Mesenchymal stem cell (in vitro differentiated cells and primary cell): ENCODE measurements at regions not wholly inside any gene's neighbourhood (a gene's known extent, or its start where the extent isn't known, plus 50 kb on each side); places are given as distances from the start of the nearest gene placed in this dataset.
"Not testable (repeated sequence)": the region's sequence is repeated elsewhere in the genome, so short reads cannot be mapped to it uniquely, and the experiment has no call there.

Experiments used
- DNase-seq: peaks from one replicate; pipeline ENCODE4 v3.0.0-alpha.2; 2013
- H2AFZ ChIP-seq: one replicate; pipeline ENCODE4 v1.6.1; 2013; ENCODE audit warnings: low read depth, mild to moderate bottlenecking, control low read depth, inconsistent platforms, low read length, moderate library complexity
- H2AK5ac ChIP-seq: 2 replicates; pipeline ENCODE4 v1.6.1; 2013; ENCODE audit warnings: low read length, moderate library complexity, mild to moderate bottlenecking, inconsistent platforms; ENCODE audit not compliant: severe bottlenecking
- H2BK120ac ChIP-seq: one replicate; pipeline ENCODE4 v1.6.1; 2013; ENCODE audit warnings: low read depth, mild to moderate bottlenecking, inconsistent platforms, low read length, moderate library complexity
- H2BK12ac ChIP-seq, 2 experiments: one replicate each; pipeline ENCODE4 v1.6.1; 2013; ENCODE audit warnings: inconsistent platforms in 2 of 2, low read length in 2 of 2, mild to moderate bottlenecking in 2 of 2, moderate library complexity in 2 of 2, control low read depth in 1 of 2
- H2BK15ac ChIP-seq: one replicate; pipeline ENCODE4 v1.6.1; 2013; ENCODE audit warnings: mild to moderate bottlenecking, low read depth, inconsistent platforms; ENCODE audit not compliant: poor library complexity, severe bottlenecking
- H2BK5ac ChIP-seq: 2 replicates; pipeline ENCODE4 v1.6.1; 2013; ENCODE audit warnings: low read depth, mild to moderate bottlenecking, low read length, control low read depth, inconsistent platforms; ENCODE audit not compliant: poor library complexity, severe bottlenecking
- H3K14ac ChIP-seq, 2 experiments: one replicate each; pipeline ENCODE4 v1.6.1; 2013; ENCODE audit warnings: inconsistent platforms in 2 of 2, low read length in 2 of 2, control low read depth in 1 of 2, mild to moderate bottlenecking in 1 of 2, moderate library complexity in 1 of 2
- H3K18ac ChIP-seq, 2 experiments: one replicate each; pipeline ENCODE4 v1.6.1; 2013; ENCODE audit warnings: inconsistent platforms in 2 of 2, low read length in 2 of 2, control low read depth in 1 of 2, low read depth in 1 of 2, mild to moderate bottlenecking in 1 of 2
- H3K23ac ChIP-seq, 2 experiments: one replicate each; pipeline ENCODE4 v1.6.1; 2013; ENCODE audit warnings: inconsistent platforms in 2 of 2, low read length in 2 of 2, mild to moderate bottlenecking in 2 of 2, moderate library complexity in 2 of 2, control low read depth in 1 of 2
- H3K27ac ChIP-seq: 2 replicates; pipeline ENCODE4 v1.5.1; 2013; ENCODE audit warnings: mild to moderate bottlenecking, moderate library complexity, low read length, control low read depth, inconsistent platforms; ENCODE audit not compliant: poor library complexity, severe bottlenecking
- H3K27me3 ChIP-seq, 2 experiments: 2 replicates each; pipeline versions ENCODE4 v1.6.1 to v1.7.0; 2013; ENCODE audit warnings: low read length in 2 of 2, mild to moderate bottlenecking in 2 of 2, moderate library complexity in 2 of 2, control low read depth in 1 of 2, inconsistent platforms in 1 of 2; ENCODE audit not compliant: control insufficient read depth in 1 of 2, insufficient read depth in 1 of 2
- H3K36me3 ChIP-seq, 2 experiments: 2 replicates each; pipeline versions ENCODE4 v1.6.1 to v1.7.0; 2013; ENCODE audit warnings: low read length in 2 of 2, control low read depth in 1 of 2, inconsistent platforms in 1 of 2, low read depth in 1 of 2, mild to moderate bottlenecking in 1 of 2; ENCODE audit not compliant: insufficient read depth in 2 of 2, control insufficient read depth in 1 of 2
- H3K4ac ChIP-seq, 2 experiments: one replicate each; pipeline ENCODE4 v1.6.1; 2013; ENCODE audit warnings: inconsistent platforms in 2 of 2, low read length in 2 of 2, mild to moderate bottlenecking in 2 of 2, moderate library complexity in 2 of 2, control low read depth in 1 of 2, low read depth in 1 of 2
- H3K4me1 ChIP-seq: 2 replicates; pipeline ENCODE4 v1.6.1; 2013; ENCODE audit warnings: low read depth, low read length, control low read depth; ENCODE audit not compliant: control insufficient read depth, insufficient read depth
- H3K4me2 ChIP-seq: 2 replicates; pipeline ENCODE4 v1.6.1; 2013; ENCODE audit warnings: low read length, mild to moderate bottlenecking, inconsistent platforms; ENCODE audit not compliant: poor library complexity, severe bottlenecking
- H3K4me3 ChIP-seq, 2 experiments: 2 replicates each; pipeline versions ENCODE4 v1.5.1 to v1.7.0; 2013; ENCODE audit warnings: low read length in 2 of 2, mild to moderate bottlenecking in 2 of 2, control low read depth in 1 of 2, low read depth in 1 of 2; ENCODE audit not compliant: insufficient read depth in 1 of 2
- H3K79me1 ChIP-seq: replicated peaks from 2 replicates; pipeline ENCODE4 v1.6.1; 2013; ENCODE audit warnings: mild to moderate bottlenecking, control low read depth, low read length, inconsistent platforms; ENCODE audit not compliant: poor library complexity, severe bottlenecking
- H3K9ac ChIP-seq: 2 replicates; pipeline ENCODE4 v1.7.0; 2013; ENCODE audit warnings: mild to moderate bottlenecking, low read length, moderate library complexity
- H3K9me3 ChIP-seq: 2 replicates; pipeline ENCODE4 v1.7.0; 2013; ENCODE audit warnings: mild to moderate bottlenecking, low read length; ENCODE audit not compliant: control insufficient read depth
- H4K8ac ChIP-seq: one replicate; pipeline ENCODE4 v1.6.1; 2013; ENCODE audit warnings: inconsistent platforms, mild to moderate bottlenecking, low read length, moderate library complexity
- H4K91ac ChIP-seq: one replicate; pipeline ENCODE4 v1.6.1; 2013; ENCODE audit warnings: mild to moderate bottlenecking, low read length, inconsistent platforms
- WGBS: methylation state at CpG from one replicate; pipeline ENCODE4 v1.1.7; 2013; ENCODE audit warnings: mixed read lengths; 5-methylcytosine and 5-hydroxymethylcytosine counted together

GRCh38 chr20:29411458-29411820 is 1846.0 kb upstream of the DEFB115 start:
- not testable (repeated sequence) for DNase-seq, H2BK120ac ChIP-seq, H3K79me1 ChIP-seq, H3K9me3 ChIP-seq, H3K4me1 ChIP-seq, H3K18ac ChIP-seq, H4K91ac ChIP-seq, H4K8ac ChIP-seq, H3K14ac ChIP-seq, H3K4me3 ChIP-seq, H3K23ac ChIP-seq, H2BK12ac ChIP-seq, H3K9ac ChIP-seq, H3K36me3 ChIP-seq, H3K4me2 ChIP-seq, H3K27ac ChIP-seq, H2BK5ac ChIP-seq, H2AFZ ChIP-seq, H2AK5ac ChIP-seq, H3K27me3 ChIP-seq, H2BK15ac ChIP-seq, H3K4ac ChIP-seq
- WGBS, result 80% methylated on average over 30 of the region's 30 CpGs

DNA sequence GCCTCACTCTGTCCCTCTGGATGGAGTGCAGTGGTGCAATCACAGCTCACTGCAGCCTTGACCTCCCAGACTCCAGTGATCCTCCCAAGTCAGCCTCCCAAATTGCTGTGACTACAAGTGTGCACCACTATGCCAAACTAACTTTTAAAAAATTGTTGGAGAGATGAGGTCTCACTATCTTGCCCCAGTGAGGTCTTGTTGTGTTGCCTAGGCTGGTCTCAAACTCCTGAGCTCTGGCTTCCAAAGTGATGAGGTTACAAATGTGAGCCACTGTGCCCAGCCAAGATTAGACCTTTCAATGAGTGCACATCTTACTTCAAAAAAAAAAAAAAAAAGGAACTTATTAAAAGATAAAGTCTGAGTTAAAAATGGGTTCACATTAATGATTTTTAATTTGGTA is 1838.1 kb upstream of the DEFB115 start:
- Histone ChIP-seq H3K79me1 (no peaks in the 10 kb centered on the region), H3K27me3 (no peaks in the 10 kb centered on the region), H2BK12ac (no peak overlapping the region), H2BK120ac (no peak overlapping the region), H2AFZ (no peak overlapping the region), H3K4me2 (no peak overlapping the region), H3K4me1 (no peaks in the 10 kb centered on the region), H2AK5ac (no peak overlapping the region), H4K8ac (no peak overlapping the region), H4K91ac (no peak overlapping the region), H2BK15ac (no peak overlapping the region), H3K9me3 (no peaks in the 10 kb centered on the region), H3K27ac (no peak overlapping the region), H3K4ac (no peak overlapping the region), H2BK5ac (no peak overlapping the region), H3K14ac (no peak overlapping the region), H3K9ac (no peak overlapping the region), H3K4me3 (no peak overlapping the region), H3K18ac (no peak overlapping the region), H3K36me3 (no peaks in the 10 kb centered on the region), H3K23ac (no peak overlapping the region)
- no peak for DNase-seq

GRCh38 chr20:29427201-29428060 is 1830.0 kb upstream of the DEFB115 start:
- Histone ChIP-seq H3K23ac (no peak overlapping the region), H3K79me1 (no peaks in the 10 kb centered on the region), H3K4ac (no peak overlapping the region), H3K14ac (no peak overlapping the region), H2BK5ac (no peak overlapping the region), H3K4me3 (peak overlapping the region in 1 of 2 experiments; percentile 1), H2BK120ac (no peak overlapping the region), H3K4me1 (no peaks in the 10 kb centered on the region), H4K8ac (no peak overlapping the region), H3K4me2 (no peak overlapping the region), H2BK15ac (no peak overlapping the region), H3K9ac (no peak overlapping the region), H3K9me3 (no peaks in the 10 kb centered on the region), H3K36me3 (no peaks in the 10 kb centered on the region), H4K91ac (no peak overlapping the region), H2BK12ac (no peak overlapping the region), H2AK5ac (no peak overlapping the region), H3K27me3 (no peaks in the 10 kb centered on the region), H3K18ac (no peak overlapping the region), H2AFZ (no peak overlapping the region), H3K27ac (no peak overlapping the region)
- no peak for DNase-seq
- WGBS, result 88% methylated on average over 38 of the region's 38 CpGs

GRCh38 chr20:29430531-29430930 is 1826.9 kb upstream of the DEFB115 start:
- Histone ChIP-seq H3K27ac (no peak overlapping the region), H3K4me1 (no peaks in the 10 kb centered on the region), H4K91ac (no peak overlapping the region), H2BK12ac (no peak overlapping the region), H3K27me3 (no peaks in the 10 kb centered on the region), H3K79me1 (no peaks in the 10 kb centered on the region), H2AFZ (no peak overlapping the region), H2BK5ac (no peak overlapping the region), H3K4ac (no peak overlapping the region), H3K9ac (no peak overlapping the region), H3K18ac (no peak overlapping the region), H3K4me3 (no peak overlapping the region), H3K4me2 (no peak overlapping the region), H2BK15ac (no peak overlapping the region), H2BK120ac (no peak overlapping the region), H2AK5ac (no peak overlapping the region), H3K14ac (no peak overlapping the region), H3K23ac (no peak overlapping the region), H3K36me3 (no peaks in the 10 kb centered on the region), H3K9me3 (no peaks in the 10 kb centered on the region), H4K8ac (no peak overlapping the region)
- DNase-seq, result no peak
- 90% methylated on average over 42 of the region's 43 CpGs for WGBS
